Nephron progenitor cell (in vitro differentiated cells): ENCODE measurements at regions not wholly inside any gene's neighbourhood (a gene's known extent, or its start where the extent isn't known, plus 50 kb on each side); places are given as distances from the start of the nearest gene placed in this dataset.

Experiments used
- DNase-seq: peaks from one replicate; pipeline ENCODE4 v3.0.0; 2021
- H3K27ac Mint-ChIP-seq: 2 replicates; pipeline ENCODE4 v1.8.0; 2021; ENCODE audit warnings: mild to moderate bottlenecking, moderate library complexity, mixed read lengths
- H3K27me3 Mint-ChIP-seq: 2 replicates; pipeline ENCODE4 v1.8.0; 2021; ENCODE audit warnings: mild to moderate bottlenecking, low read depth, mixed read lengths; ENCODE audit not compliant: poor library complexity
- H3K36me3 Mint-ChIP-seq: 2 replicates; pipeline ENCODE4 v1.8.0; 2021; ENCODE audit warnings: low read depth, mixed read lengths
- H3K4me1 Mint-ChIP-seq: 2 replicates; pipeline ENCODE4 v1.8.0; 2021; ENCODE audit warnings: mixed read lengths
- H3K4me3 Mint-ChIP-seq: 2 replicates; pipeline ENCODE4 v1.8.0; 2021; ENCODE audit warnings: mild to moderate bottlenecking, moderate library complexity, mixed read lengths
- H3K9me3 Mint-ChIP-seq: 2 replicates; pipeline ENCODE4 v1.8.0; 2021; ENCODE audit warnings: mild to moderate bottlenecking, moderate library complexity, mixed read lengths
- CTCF ChIP-seq: fragments of 200-600 bp; sonication (generic); IDR thresholded peaks from 2 replicates; pipeline ENCODE4 v1.5.0; 2021; ENCODE audit warnings: antibody characterized with exemption

DNA sequence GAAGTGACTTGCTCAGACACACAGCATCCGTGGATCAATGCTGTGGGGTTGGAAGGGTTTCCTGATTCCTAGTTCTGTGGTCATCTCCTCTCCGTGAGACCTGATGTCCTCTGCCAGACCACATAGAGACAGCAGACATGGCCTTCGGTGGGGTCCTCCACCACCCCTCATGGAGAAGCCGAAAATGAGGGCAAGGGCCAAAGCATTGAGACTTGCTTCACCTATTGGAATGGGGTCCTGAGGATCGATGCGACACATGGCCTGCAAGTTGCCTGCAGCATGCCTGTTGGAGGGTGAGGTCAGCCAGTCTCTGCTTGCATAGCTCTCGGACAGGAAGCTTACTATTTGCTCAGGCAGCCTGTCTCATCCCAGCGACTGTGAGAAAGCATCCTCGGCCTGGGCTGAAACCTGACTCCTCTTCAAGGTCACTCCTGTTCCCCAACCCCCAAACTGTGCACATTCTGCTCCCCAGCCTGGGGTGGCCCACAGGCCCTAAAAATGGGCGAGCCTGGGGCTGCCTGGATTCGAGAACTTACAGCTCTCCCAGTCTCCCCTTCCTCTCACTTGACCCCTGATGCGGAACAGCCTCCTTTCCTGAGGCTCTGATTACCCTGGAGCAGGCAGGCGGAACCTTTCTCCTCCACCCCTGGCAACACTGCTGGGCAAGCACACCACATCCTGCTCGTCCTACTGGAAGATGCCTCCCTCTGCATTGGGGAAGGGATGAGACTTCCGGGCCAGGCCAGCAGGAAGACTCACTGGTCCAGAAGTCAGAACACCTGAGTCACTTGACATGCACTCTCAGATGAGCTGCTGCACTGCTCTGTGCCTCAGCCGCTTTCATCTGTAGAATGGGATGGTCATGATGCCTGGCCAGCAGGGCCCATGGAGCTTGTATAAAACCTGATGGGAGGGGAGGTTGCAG lies 186.9 kb downstream of the RGS3 start:
- TF ChIP-seq CTCF: no peak
- Mint-ChIP-seq H3K27me3 (peaks cover 6% of the 10 kb centered on the region), H3K9me3 (no peaks in the 10 kb centered on the region), H3K4me3 (peak overlapping the region; percentile 50), H3K36me3 (no peaks in the 10 kb centered on the region), H3K4me1 (peaks cover 89% of the 10 kb centered on the region), H3K27ac (peak overlapping the region; percentile 96)
- peak; percentile 58 for DNase-seq

GRCh38 chr9:113651896-113652295 lies 188.4 kb downstream of the RGS3 start:
- H3K27ac Mint-ChIP-seq: no peak overlapping the region

GRCh38 chr9:113652355-113653152 lies 189.0 kb downstream of the RGS3 start:
- no peak overlapping the region for H3K27ac Mint-ChIP-seq
- H3K4me1 Mint-ChIP-seq: peaks cover 80% of the 10 kb centered on the region
- H3K27me3 Mint-ChIP-seq: peaks cover 6% of the 10 kb centered on the region
- DNase-seq: no peak
- H3K9me3 Mint-ChIP-seq: no peaks in the 10 kb centered on the region
- TF ChIP-seq CTCF: no peak
- H3K36me3 Mint-ChIP-seq: no peaks in the 10 kb centered on the region
- no peak overlapping the region for H3K4me3 Mint-ChIP-seq

More at GRCh38 chr9:113651896-113652295, 188.4 kb downstream of the RGS3 start:
- Mint-ChIP-seq H3K36me3 (no peaks in the 10 kb centered on the region), H3K9me3 (no peaks in the 10 kb centered on the region), H3K27me3 (peaks cover 6% of the 10 kb centered on the region), H3K4me3 (no peak overlapping the region), H3K4me1 (peaks cover 78% of the 10 kb centered on the region)
- no peak for TF ChIP-seq CTCF
- no peak for DNase-seq

GRCh38 chr9:113653746-113654604 lies 190.4 kb downstream of the RGS3 start:
- H3K27ac Mint-ChIP-seq: no peak overlapping the region
- no peak for DNase-seq
- H3K27me3 Mint-ChIP-seq: peaks cover 6% of the 10 kb centered on the region
- H3K9me3 Mint-ChIP-seq: no peaks in the 10 kb centered on the region
- TF ChIP-seq CTCF: no peak
- no peak overlapping the region for H3K4me3 Mint-ChIP-seq
- no peaks in the 10 kb centered on the region for H3K36me3 Mint-ChIP-seq
- H3K4me1 Mint-ChIP-seq: peaks cover 83% of the 10 kb centered on the region

DNA sequence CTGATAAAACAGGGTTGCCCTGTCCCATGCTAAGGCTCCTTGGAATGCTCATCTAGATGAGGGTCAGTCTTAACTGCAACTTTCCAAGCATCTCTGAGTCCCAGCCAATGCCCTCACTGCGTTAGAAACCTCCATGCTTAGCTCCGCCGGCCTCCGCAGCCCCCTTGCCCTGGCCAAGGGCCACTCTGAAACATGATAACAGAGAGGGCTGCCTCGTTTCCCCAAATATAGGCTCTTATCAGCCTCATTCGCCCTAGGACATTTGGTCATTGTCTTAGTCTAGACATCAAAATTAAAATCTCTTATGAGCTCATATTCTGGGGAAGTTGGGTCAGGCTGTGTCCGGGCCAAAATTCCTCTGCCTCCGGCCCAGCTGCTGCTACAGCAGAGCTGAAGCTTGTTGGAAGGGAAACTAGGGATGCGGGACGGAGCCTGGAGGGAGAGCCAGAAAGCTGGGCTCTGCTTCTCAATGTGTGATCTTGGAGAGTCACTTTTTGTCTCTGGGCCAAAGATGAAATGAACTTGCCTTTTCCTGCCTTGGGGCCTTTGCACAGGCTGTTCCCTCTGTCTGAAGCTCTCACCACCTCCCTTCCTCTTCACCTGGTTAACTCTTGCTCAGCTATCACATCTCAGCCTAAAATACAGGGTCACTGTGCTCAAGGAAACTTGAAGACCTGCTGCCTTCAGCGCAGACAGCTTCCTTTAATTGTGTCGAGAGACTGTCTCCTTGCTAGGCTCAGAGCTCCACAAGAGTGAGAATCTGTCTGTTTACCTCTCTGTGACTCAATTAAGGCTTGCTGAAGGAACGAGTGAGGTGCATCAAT lies 191.3 kb downstream of the RGS3 start:
- no peaks in the 10 kb centered on the region for H3K9me3 Mint-ChIP-seq
- H3K27me3 Mint-ChIP-seq: peaks cover 10% of the 10 kb centered on the region
- no peak for TF ChIP-seq CTCF
- no peak for DNase-seq
- H3K27ac Mint-ChIP-seq: peak overlapping the region; percentile 50
- H3K36me3 Mint-ChIP-seq: no peaks in the 10 kb centered on the region
- H3K4me1 Mint-ChIP-seq: peaks cover 84% of the 10 kb centered on the region
- H3K4me3 Mint-ChIP-seq: no peak overlapping the region
